Body of pancreas (tissue), 4 donors: ENCODE measurements at regions not wholly inside any gene's neighbourhood (a gene's known extent, or its start where the extent isn't known, plus 50 kb on each side); places are given as distances from the start of the nearest gene placed in this dataset.

ENCODE experiments used
- POLR2A ChIP-seq, 3 donors: fragments of 450-650 bp; IDR thresholded peaks; one replicate each; pipeline ENCODE4 v1.6.1; 2016; ENCODE audit warnings: antibody characterized with exemption in 3 of 3, mild to moderate bottlenecking in 2 of 3
- TF ChIP-seq, protein P1 (sequence below), 7 experiments: fragments of 450-650 bp in 4 of 7; fragments of 200-600 bp in 3 of 7; sonication (generic) in 3 of 7; IDR thresholded peaks; one replicate each; pipeline ENCODE4 v1.5.1; 2016 to 2019; ENCODE audit warnings: antibody characterized with exemption in 7 of 7

GRCh38 chr5:136864960-136865359 is 499.6 kb upstream of the TRPC7 start:
- TF ChIP-seq, protein P1, sequence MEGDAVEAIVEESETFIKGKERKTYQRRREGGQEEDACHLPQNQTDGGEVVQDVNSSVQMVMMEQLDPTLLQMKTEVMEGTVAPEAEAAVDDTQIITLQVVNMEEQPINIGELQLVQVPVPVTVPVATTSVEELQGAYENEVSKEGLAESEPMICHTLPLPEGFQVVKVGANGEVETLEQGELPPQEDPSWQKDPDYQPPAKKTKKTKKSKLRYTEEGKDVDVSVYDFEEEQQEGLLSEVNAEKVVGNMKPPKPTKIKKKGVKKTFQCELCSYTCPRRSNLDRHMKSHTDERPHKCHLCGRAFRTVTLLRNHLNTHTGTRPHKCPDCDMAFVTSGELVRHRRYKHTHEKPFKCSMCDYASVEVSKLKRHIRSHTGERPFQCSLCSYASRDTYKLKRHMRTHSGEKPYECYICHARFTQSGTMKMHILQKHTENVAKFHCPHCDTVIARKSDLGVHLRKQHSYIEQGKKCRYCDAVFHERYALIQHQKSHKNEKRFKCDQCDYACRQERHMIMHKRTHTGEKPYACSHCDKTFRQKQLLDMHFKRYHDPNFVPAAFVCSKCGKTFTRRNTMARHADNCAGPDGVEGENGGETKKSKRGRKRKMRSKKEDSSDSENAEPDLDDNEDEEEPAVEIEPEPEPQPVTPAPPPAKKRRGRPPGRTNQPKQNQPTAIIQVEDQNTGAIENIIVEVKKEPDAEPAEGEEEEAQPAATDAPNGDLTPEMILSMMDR (IDR thresholded peaks at IDR 0.05): no peak
- TF ChIP-seq POLR2A (IDR thresholded peaks at IDR 0.05): no peak
